Chondrocyte (in vitro differentiated cells): ENCODE measurements at regions not wholly inside any gene's neighbourhood (a gene's known extent, or its start where the extent isn't known, plus 50 kb on each side); places are given as distances from the start of the nearest gene placed in this dataset.
A peak's percentile ranks its signal among the peaks of the same experiment; 100 is the strongest.

ENCODE experiments used
- DNase-seq: peaks from one replicate; pipeline ENCODE4 v3.0.0; 2021; ENCODE audit warnings: mixed read lengths, low spot score
- H3K27ac Mint-ChIP-seq: one replicate; pipeline ENCODE4 v1.8.0; 2021; ENCODE audit warnings: mild to moderate bottlenecking, moderate library complexity, mixed read lengths; ENCODE audit not compliant: unreplicated experiment
- H3K27me3 Mint-ChIP-seq: 2 replicates; pipeline ENCODE4 v1.8.0; 2021; ENCODE audit warnings: low read depth, mixed read lengths
- H3K36me3 Mint-ChIP-seq: 2 replicates; pipeline ENCODE4 v1.8.0; 2021; ENCODE audit warnings: low read depth, mixed read lengths
- H3K4me1 Mint-ChIP-seq: 2 replicates; pipeline ENCODE4 v1.8.0; 2021; ENCODE audit warnings: low read depth, mild to moderate bottlenecking, mixed read lengths
- H3K4me3 Mint-ChIP-seq: one replicate; pipeline ENCODE4 v1.8.0; 2021; ENCODE audit warnings: mild to moderate bottlenecking, moderate library complexity, mixed read lengths; ENCODE audit not compliant: unreplicated experiment
- H3K9me3 Mint-ChIP-seq: 2 replicates; pipeline ENCODE4 v1.8.0; 2021; ENCODE audit warnings: low read depth, mixed read lengths
- CTCF ChIP-seq: fragments of 200-600 bp; sonication (generic); IDR thresholded peaks from 2 replicates; pipeline ENCODE4 v1.5.0; 2021; ENCODE audit warnings: antibody characterized with exemption, mild to moderate bottlenecking, moderate library complexity

GRCh38 chr2:74041726-74042125 lies 57.0 kb downstream of the TET3 start:
- Mint-ChIP-seq H3K4me3 (no peak overlapping the region), H3K4me1 (peaks cover 46% of the 10 kb centered on the region), H3K27ac (no peak overlapping the region), H3K27me3 (no peaks in the 10 kb centered on the region), H3K9me3 (no peaks in the 10 kb centered on the region), H3K36me3 (peaks cover 4% of the 10 kb centered on the region)
- DNase-seq: no peak
- no peak for TF ChIP-seq CTCF

- Mint-ChIP-seq H3K4me3 (no peak overlapping the region), H3K36me3 (peaks cover 7% of the 10 kb centered on the region), H3K4me1 (peaks cover 37% of the 10 kb centered on the region), H3K27me3 (no peaks in the 10 kb centered on the region), H3K9me3 (no peaks in the 10 kb centered on the region), H3K27ac (no peak overlapping the region)
- no peak for TF ChIP-seq CTCF
- no peak for DNase-seq
Measured at GRCh38 chr2:74042606-74043005, 57.9 kb downstream of the TET3 start.

- Mint-ChIP-seq H3K9me3 (no peaks in the 10 kb centered on the region), H3K27ac (peak overlapping the region; percentile 27), H3K4me1 (peaks cover 30% of the 10 kb centered on the region), H3K27me3 (no peaks in the 10 kb centered on the region), H3K36me3 (peaks cover 9% of the 10 kb centered on the region), H3K4me3 (no peak overlapping the region)
- no peak for DNase-seq
- TF ChIP-seq CTCF: no peak
Measured at GRCh38 chr2:74043345-74044329, 58.9 kb downstream of the TET3 start.

- DNase-seq: no peak
- Mint-ChIP-seq H3K4me3 (no peak overlapping the region), H3K27ac (peak overlapping the region; percentile 74), H3K4me1 (peaks cover 34% of the 10 kb centered on the region), H3K9me3 (no peaks in the 10 kb centered on the region), H3K27me3 (no peaks in the 10 kb centered on the region), H3K36me3 (peaks cover 12% of the 10 kb centered on the region)
- no peak for TF ChIP-seq CTCF
Measured at GRCh38 chr2:74044999-74045398, 60.3 kb downstream of the TET3 start.

GRCh38 chr2:74045454-74045853 lies 60.7 kb downstream of the TET3 start:
- Mint-ChIP-seq H3K4me3 (no peak overlapping the region), H3K27me3 (no peaks in the 10 kb centered on the region), H3K27ac (peak overlapping the region; percentile 74), H3K4me1 (peaks cover 34% of the 10 kb centered on the region), H3K36me3 (peaks cover 10% of the 10 kb centered on the region), H3K9me3 (no peaks in the 10 kb centered on the region)
- TF ChIP-seq CTCF: no peak
- DNase-seq: no peak
